ENCODE measurements at regions not wholly inside any gene's neighbourhood (a gene's known extent, or its start where the extent isn't known, plus 50 kb on each side); places are given as distances from the start of the nearest gene placed in this dataset.

- no peak for DNase-seq (ENCODE audit: low read depth)
Observed at GRCh38 chr14:45373877-45374276, 120.9 kb upstream of the MIS18BP1 start.

GRCh38 chr14:45364565-45365156 is 111.7 kb upstream of the MIS18BP1 start:
- no peak for DNase-seq (ENCODE audit: low read depth)

- DNase-seq (ENCODE audit: low read depth) = no peak
Observed at GRCh38 chr14:45362505-45362904, 109.5 kb upstream of the MIS18BP1 start.

GRCh38 chr14:45361727-45362126 is 108.7 kb upstream of the MIS18BP1 start:
- DNase-seq (ENCODE audit: low read depth) = no peak

GRCh38 chr14:45359746-45360145 is 106.7 kb upstream of the MIS18BP1 start:
- DNase-seq (ENCODE audit: low read depth) = no peak

GRCh38 chr14:45332360-45332988 is 79.5 kb upstream of the MIS18BP1 start:
- DNase-seq (ENCODE audit: low read depth) = peak; percentile 1

GRCh38 chr14:45308745-45309397 is 55.9 kb upstream of the MIS18BP1 start:
- no peak for DNase-seq (ENCODE audit: low read depth)
